ENCODE measurements at regions not wholly inside any gene's neighbourhood (a gene's known extent, or its start where the extent isn't known, plus 50 kb on each side); places are given as distances from the start of the nearest gene placed in this dataset.
A peak's percentile ranks its signal among the peaks of the same experiment; 100 is the strongest.

GRCh38 chr13:53143757-53144339 lies 115.2 kb downstream of the OLFM4 start:
- no peak for TF ChIP-seq CTCF (IDR thresholded peaks at IDR 0.05; ENCODE audit: extremely low read depth, missing control alignments)
- DNase-seq (ENCODE audit: low spot score) = no peak

GRCh38 chr13:53144826-53145225 lies 116.2 kb downstream of the OLFM4 start:
- no peak for DNase-seq (ENCODE audit: low spot score)
- no peak for TF ChIP-seq CTCF (IDR thresholded peaks at IDR 0.05; ENCODE audit: extremely low read depth, missing control alignments)

- no peak for TF ChIP-seq CTCF (IDR thresholded peaks at IDR 0.05; ENCODE audit: extremely low read depth, missing control alignments)
- DNase-seq (ENCODE audit: low spot score) = no peak
Observed at GRCh38 chr13:53150568-53150967, 122.0 kb downstream of the OLFM4 start.

GRCh38 chr13:53151336-53152056 lies 122.9 kb downstream of the OLFM4 start:
- TF ChIP-seq CTCF (IDR thresholded peaks at IDR 0.05; ENCODE audit: extremely low read depth, missing control alignments) = peak; percentile 57
- peak; percentile 45 for DNase-seq (ENCODE audit: low spot score)

GRCh38 chr13:53152057-53152421 lies 123.4 kb downstream of the OLFM4 start:
- no peak for DNase-seq (ENCODE audit: low spot score)
- no peak for TF ChIP-seq CTCF (IDR thresholded peaks at IDR 0.05; ENCODE audit: extremely low read depth, missing control alignments)

- no peak for TF ChIP-seq CTCF (IDR thresholded peaks at IDR 0.05; ENCODE audit: extremely low read depth, missing control alignments)
- no peak for DNase-seq (ENCODE audit: low spot score)
Observed at GRCh38 chr13:53158201-53158600, 129.6 kb downstream of the OLFM4 start.

GRCh38 chr13:53159431-53159830 lies 130.8 kb downstream of the OLFM4 start:
- TF ChIP-seq CTCF (IDR thresholded peaks at IDR 0.05; ENCODE audit: extremely low read depth, missing control alignments) = no peak
- DNase-seq (ENCODE audit: low spot score) = no peak
